ENCODE measurements at regions not wholly inside any gene's neighbourhood (a gene's known extent, or its start where the extent isn't known, plus 50 kb on each side); places are given as distances from the start of the nearest gene placed in this dataset.

DNA sequence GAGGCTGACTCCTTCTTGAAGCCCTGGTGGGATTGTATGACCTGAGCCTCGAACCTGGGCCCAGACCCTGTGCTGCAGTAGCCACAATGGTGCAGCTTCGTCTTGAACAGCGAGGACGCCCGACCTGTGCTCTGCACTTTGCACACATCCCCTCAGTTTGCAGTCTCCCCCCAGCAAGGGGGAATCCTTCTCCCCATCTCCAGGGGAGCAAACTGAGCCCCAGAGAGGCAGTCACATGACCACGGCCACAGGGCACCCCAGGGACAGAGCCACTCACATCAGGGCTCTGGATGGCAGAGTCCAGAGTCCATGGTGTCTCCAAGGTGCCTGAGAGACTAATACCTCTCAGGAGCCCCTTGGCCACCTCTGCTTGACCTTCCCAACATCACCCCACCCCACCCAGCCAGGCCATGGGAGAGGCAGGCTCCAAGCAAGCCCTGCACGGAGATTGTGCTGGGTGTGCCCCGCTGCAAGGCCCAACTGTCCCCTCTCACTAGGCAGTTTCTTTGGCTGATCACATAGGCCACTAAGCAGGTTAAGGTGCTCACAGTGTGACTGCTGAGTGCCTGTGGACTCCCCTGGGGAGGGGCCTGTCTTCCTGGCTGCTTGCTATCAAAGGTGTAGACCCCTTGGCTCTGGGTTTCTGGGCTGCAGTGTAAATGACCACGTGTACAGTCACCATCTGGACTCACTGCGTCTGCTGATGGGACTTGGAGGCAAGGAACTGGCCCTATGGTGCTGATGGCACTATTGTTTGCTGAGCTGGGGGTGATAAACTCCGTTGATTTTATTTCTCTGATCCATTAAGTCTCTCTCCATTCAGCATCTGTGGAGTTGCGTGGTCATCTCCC, 398.1 kb downstream of the MATN1 start:
- DNase-seq: no peak

GRCh38 chr1:30324251-30325084, 398.9 kb downstream of the MATN1 start:
- no peak for DNase-seq

DNA sequence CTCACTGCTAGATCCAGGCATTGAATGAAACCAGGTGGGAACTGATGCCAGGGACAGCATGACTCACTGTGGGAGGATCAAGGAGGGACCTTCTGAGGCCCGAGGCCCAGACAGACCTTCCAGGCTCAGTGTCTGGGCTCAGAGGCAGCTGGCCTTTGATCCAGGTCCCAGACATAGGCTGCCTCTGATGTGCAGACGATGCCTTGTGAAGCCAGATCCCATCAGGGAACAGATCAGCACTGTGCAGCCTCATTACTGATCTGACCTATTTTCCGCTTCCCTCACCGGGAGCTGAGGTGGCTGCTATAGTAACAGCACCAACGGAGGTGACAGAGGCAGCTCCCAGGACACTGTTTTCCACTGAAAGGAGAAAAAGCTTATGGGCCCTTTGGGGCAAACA, 399.5 kb downstream of the MATN1 start:
- DNase-seq: peak in 1 of 3 experiments; percentile 8

- DNase-seq: no peak
Measured at GRCh38 chr1:30323352-30323751, 400.0 kb downstream of the MATN1 start.

DNA sequence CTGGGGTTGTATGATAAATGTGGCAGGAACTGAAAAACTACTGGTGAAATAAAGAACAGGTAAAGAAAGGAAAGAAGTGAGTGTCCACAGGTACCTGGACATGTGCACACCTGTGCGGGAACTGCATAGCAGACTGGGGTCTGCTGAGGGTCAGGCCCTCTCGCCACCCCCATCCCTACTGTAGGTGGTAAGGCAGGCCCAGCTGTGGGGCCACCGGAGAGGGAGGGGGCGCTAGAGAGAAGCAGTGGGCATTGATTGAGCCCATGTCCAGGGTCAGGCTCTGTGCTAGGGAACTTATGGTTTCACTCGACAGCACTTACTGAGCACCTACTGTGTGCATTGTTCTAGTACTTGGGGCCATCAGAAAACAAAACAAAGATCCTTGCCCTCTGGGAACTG, 400.5 kb downstream of the MATN1 start:
- DNase-seq: no peak

- DNase-seq: no peak
Measured at GRCh38 chr1:30321996-30322858, 401.2 kb downstream of the MATN1 start.

DNA sequence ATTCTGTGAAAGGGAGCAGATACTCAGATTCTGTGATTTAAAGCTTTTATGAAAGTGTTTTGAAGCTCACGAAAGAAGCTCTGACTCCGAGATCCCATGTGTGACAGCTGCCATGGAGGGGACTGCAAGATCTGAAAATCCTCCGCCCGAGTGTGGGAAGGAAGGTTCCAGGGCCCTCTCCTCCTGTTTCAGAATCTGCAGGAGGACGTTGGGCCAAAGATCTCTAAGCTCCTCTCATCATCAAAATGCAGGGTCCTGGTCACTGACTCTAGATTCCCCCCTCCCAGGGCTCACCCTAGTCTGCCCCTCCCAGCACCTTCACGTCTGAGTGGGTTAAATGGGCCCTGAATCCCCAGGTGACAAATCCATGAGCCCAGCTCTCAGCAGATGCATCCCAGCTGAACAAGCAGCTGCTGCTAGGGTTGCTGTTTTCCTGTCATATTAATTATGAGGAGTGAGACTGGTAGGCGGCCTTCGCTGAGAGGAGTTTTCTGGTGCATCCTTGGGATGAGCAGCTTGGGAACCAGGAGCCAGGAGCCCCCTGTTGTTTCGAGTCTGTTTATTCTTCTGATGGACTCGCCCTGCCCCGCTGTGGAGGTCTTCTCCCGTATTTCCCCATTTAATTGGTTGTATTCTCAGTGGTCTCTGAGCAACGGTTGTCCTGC, 402.0 kb downstream of the MATN1 start:
- peak; percentile 42 to 77 (median 47) for DNase-seq

DNA sequence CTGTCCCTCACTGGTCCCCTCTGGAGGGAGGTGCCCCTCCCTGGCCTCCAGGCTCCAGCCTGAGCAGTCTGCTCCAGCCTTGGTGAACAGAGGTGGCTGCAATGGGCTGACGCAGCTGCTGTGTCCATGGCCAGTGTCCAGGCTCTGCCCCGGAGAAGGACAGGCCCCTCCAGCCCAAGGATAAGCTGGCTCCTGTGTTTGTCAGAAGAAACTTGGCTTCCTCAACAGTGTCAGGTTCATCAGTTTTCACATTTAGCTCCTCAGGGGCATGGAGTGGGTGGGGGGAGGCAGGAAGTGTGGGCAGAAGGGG, 402.8 kb downstream of the MATN1 start:
- DNase-seq: no peak

DNA sequence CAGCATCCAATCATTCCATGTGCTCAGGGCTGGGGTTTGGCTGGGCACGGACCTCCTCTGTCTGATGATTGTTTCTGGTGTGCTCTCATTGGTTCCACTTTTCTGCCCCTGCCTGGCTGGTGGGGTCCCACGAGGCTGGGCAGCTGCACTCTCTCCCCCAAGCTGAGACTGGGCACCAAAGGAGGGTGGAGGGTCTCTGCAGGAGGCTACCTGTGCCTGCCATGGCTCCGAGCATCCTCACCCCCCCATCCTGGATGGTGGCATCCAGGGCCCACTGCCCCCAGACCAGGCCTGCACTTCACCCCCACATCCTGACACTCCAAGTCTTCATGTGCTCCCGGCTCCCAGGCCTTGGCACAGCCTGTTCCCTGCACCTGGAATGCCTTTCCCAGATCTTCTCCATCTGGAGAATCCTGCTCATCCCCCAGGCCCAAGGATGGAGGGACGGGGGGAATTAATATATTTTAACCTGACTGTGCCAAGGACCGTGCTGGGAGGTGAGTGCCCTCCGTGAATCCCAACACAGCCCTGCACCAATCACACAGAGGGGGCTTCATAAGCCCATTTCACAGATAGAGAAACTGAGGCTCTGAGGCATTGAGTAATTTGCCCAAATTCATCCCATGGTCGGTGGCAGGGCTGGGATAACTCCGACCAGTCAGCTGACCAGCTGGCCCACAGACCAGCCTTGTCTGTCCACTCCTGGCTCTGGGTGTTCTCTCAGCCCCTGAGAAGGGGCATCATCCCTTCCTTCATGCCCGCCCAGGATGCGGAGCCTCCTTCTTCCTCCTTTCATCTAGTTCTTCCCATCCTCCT, 403.4 kb downstream of the MATN1 start:
- no peak for DNase-seq

DNA sequence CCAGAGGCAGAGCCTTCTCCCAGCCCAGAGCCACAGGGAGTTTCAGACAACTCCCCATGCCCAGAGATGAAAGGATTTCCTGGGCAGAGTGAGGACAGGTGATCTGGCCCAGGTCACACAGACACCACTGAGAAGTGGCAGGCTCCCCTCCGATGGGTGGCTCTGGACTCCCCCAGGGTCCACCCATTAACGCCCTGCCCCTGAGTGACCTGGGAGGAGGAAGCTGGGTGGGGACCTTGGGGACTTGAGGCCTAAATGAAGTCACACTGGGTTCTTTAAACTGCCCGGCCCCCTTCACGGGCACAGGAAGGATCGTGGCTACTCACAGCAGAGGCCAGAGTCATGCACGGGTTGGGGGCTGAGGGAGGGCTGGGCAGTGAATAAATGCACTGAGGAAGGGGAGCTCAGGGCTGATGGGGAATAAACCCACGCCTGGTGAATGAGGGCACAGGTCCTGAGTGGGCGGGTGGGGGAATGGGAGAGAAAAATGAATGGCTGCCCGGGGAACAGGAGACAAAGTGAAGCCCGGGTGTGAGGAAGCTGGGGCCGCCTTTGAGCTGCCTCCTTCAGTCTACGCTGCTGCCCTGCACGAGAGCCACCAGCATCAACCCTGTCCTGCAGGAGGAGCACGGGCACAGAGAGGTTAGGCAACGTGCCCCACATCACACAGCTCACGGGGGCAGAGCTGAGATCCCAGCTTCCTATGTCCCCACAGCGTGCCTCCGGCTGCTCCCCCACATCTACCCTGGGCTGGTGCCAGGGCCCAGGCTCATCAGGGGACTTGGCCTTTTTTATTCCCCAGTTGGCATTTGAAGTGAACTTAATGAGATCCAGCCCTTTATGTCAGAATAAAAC, 404.3 kb downstream of the MATN1 start:
- DNase-seq: no peak

- no peak for DNase-seq
Measured at GRCh38 chr1:30318413-30318812, 405.0 kb downstream of the MATN1 start.

- no peak for DNase-seq
Measured at GRCh38 chr1:30317921-30318320, 405.5 kb downstream of the MATN1 start.

GRCh38 chr1:30316056-30316455, 407.3 kb downstream of the MATN1 start:
- DNase-seq: no peak

DNA sequence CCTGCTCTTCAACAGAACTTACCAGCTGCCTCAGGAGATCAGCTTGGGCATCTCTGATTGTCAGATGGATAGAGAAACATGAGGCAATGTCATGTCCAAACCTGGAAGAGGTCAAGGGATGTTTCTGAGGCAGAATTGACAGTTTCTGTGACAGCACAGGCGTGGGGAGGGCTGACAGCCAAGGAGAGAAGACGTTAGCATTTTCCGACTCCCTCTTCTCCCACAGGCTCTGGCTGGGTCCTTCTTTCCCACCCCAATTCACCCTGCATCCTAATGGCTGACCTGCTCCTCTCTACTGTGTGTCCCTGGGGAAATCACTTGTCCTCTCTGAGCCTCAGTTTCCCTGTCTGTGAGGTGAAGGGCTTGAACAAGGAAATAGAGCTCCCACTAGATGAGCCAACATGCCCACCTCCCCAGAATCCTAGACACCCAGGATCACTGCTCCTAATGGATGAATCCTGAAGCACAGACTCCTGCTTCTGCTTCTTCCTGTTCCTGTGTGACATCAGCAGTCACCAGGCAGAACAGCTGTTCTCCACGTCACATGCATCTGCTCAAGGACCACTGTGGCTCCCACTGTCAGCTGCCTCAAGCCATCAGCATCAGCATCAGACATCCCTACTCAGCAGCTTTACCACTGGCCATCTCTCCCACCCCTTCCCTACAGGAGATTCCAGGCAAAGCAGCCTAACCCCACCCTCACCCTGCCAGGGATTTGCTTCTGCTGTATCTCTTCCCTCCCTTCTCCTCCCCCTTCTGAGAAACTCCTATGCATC, 408.0 kb downstream of the MATN1 start:
- DNase-seq: no peak

GRCh38 chr1:30314591-30314990, 408.8 kb downstream of the MATN1 start:
- no peak for DNase-seq

- DNase-seq: no peak
Measured at GRCh38 chr1:30313584-30313983, 409.8 kb downstream of the MATN1 start.

DNA sequence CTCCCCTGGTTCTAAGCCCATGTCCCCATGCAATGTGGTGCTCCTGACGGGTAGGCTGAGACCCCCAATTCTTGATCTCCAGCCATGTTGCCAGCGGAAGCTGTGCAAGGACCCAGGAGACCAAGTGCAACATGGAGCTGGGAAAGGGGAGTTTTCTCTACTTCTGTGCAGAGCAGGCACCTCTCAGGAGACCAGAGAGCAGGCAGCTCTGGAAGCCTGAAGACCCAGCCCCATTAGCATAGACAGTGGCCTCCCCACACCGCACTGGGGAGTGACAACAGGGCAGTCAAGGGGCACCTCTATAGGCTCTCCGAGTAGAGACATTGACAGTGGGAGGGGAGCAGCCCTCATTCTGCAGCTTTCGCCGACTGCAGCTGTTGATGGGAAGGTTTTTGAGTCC, 410.2 kb downstream of the MATN1 start:
- no peak for DNase-seq

GRCh38 chr1:30312226-30312625, 411.2 kb downstream of the MATN1 start:
- no peak for DNase-seq

- DNase-seq: no peak
Measured at GRCh38 chr1:30311749-30312148, 411.6 kb downstream of the MATN1 start.

Measured in NCI-H1417 (cell line).